H9 (cell line): ENCODE measurements at regions not wholly inside any gene's neighbourhood (a gene's known extent, or its start where the extent isn't known, plus 50 kb on each side); places are given as distances from the start of the nearest gene placed in this dataset.

ENCODE experiments used
- DNase-seq: peaks from one replicate; pipeline ENCODE4 v3.0.0-alpha.2; 2017
- H2AFZ ChIP-seq: one replicate; pipeline ENCODE4 v1.6.1; 2013; ENCODE audit warnings: mild to moderate bottlenecking, low read length, control low read depth, moderate library complexity
- H2AK5ac ChIP-seq: 2 replicates; pipeline ENCODE4 v1.6.1; 2013; ENCODE audit warnings: low read length, control low read depth, mixed read lengths; ENCODE audit not compliant: insufficient read length
- H2BK120ac ChIP-seq: one replicate; pipeline ENCODE4 v1.6.1; 2013; ENCODE audit warnings: low read depth, mild to moderate bottlenecking, low read length, control low read depth, inconsistent platforms; ENCODE audit not compliant: poor library complexity, severe bottlenecking
- H2BK12ac ChIP-seq: 2 replicates; pipeline ENCODE4 v1.6.1; 2013; ENCODE audit warnings: low read length, control low read depth, mixed read lengths, low read depth; ENCODE audit not compliant: insufficient read length
- H2BK15ac ChIP-seq: 2 replicates; pipeline ENCODE4 v1.6.1; 2013; ENCODE audit warnings: low read depth, low read length, control low read depth
- H2BK20ac ChIP-seq: one replicate; pipeline ENCODE4 v1.6.1; 2013; ENCODE audit warnings: low read depth, mild to moderate bottlenecking, low read length, control low read depth, inconsistent platforms; ENCODE audit not compliant: poor library complexity, severe bottlenecking
- H2BK5ac ChIP-seq: 2 replicates; pipeline ENCODE4 v1.6.1; 2013; ENCODE audit warnings: low read length, control low read depth, mixed read lengths; ENCODE audit not compliant: insufficient read length
- H3K14ac ChIP-seq: 2 replicates; pipeline ENCODE4 v1.6.1; 2013; ENCODE audit warnings: low read length, control low read depth; ENCODE audit not compliant: insufficient read depth
- H3K18ac ChIP-seq: 2 replicates; pipeline ENCODE4 v1.6.1; 2013; ENCODE audit warnings: low read depth, mild to moderate bottlenecking, mixed read lengths, low read length, control low read depth; ENCODE audit not compliant: insufficient read length
- H3K23ac ChIP-seq: 2 replicates; pipeline ENCODE4 v1.6.1; 2013; ENCODE audit warnings: low read length, control low read depth, mixed read lengths, low read depth; ENCODE audit not compliant: insufficient read length
- H3K23me2 ChIP-seq: 2 replicates; pipeline ENCODE4 v1.6.1; 2013; ENCODE audit warnings: low read depth, mild to moderate bottlenecking, mixed read lengths, low read length, control low read depth; ENCODE audit not compliant: insufficient read length, poor library complexity, severe bottlenecking
- H3K27ac ChIP-seq: 2 replicates; pipeline ENCODE4 v1.5.1; 2013; ENCODE audit warnings: low read length, control low read depth, mixed read lengths, low read depth; ENCODE audit not compliant: insufficient read length
- H3K27me3 ChIP-seq: 2 replicates; pipeline ENCODE4 v1.6.1; 2013; ENCODE audit warnings: low read length, control low read depth, inconsistent platforms; ENCODE audit not compliant: insufficient read depth
- H3K4ac ChIP-seq: 2 replicates; pipeline ENCODE4 v1.6.1; 2013; ENCODE audit warnings: low read depth, mild to moderate bottlenecking, control low read depth, inconsistent platforms, low read length, moderate library complexity
- H3K4me1 ChIP-seq: 2 replicates; pipeline ENCODE4 v1.6.1; 2013; ENCODE audit warnings: low read length, control low read depth, inconsistent platforms; ENCODE audit not compliant: insufficient read depth
- H3K4me2 ChIP-seq: 2 replicates; pipeline ENCODE4 v1.6.1; 2013; ENCODE audit warnings: low read length, control low read depth, mixed read lengths; ENCODE audit not compliant: insufficient read length, insufficient read depth
- H3K56ac ChIP-seq: 2 replicates; pipeline ENCODE4 v1.6.1; 2013; ENCODE audit warnings: low read depth, mild to moderate bottlenecking, mixed read lengths, low read length, control low read depth; ENCODE audit not compliant: insufficient read length
- H3K79me1 ChIP-seq: 2 replicates; pipeline ENCODE4 v1.6.1; 2013; ENCODE audit warnings: low read depth, mild to moderate bottlenecking, moderate library complexity, low read length, control low read depth, inconsistent platforms; ENCODE audit not compliant: insufficient read depth, poor library complexity, severe bottlenecking
- H3K79me2 ChIP-seq: 2 replicates; pipeline ENCODE4 v1.6.1; 2013; ENCODE audit warnings: low read length, control low read depth, inconsistent platforms; ENCODE audit not compliant: insufficient read depth
- H3K9ac ChIP-seq: 2 replicates; pipeline ENCODE4 v1.6.1; 2013; ENCODE audit warnings: low read length, control low read depth, mixed read lengths; ENCODE audit not compliant: insufficient read length; ENCODE audit errors: extremely low read depth
- H3K9me3 ChIP-seq: one replicate; pipeline ENCODE4 v1.6.1; 2013; ENCODE audit warnings: low read depth, low read length, inconsistent platforms; ENCODE audit not compliant: control insufficient read depth
- H3T11ph ChIP-seq: one replicate; pipeline ENCODE4 v1.6.1; 2013; ENCODE audit warnings: mild to moderate bottlenecking, low read length, control low read depth, inconsistent platforms
- H4K20me1 ChIP-seq: one replicate; pipeline ENCODE4 v1.6.1; 2013; ENCODE audit not compliant: control insufficient read depth, insufficient read length, insufficient read depth
- H4K5ac ChIP-seq: 2 replicates; pipeline ENCODE4 v1.6.1; 2013; ENCODE audit warnings: low read depth, mild to moderate bottlenecking, mixed read lengths, low read length, control low read depth; ENCODE audit not compliant: insufficient read length
- H4K8ac ChIP-seq: replicated peaks from 2 replicates; pipeline ENCODE4 v1.6.1; 2013; ENCODE audit warnings: low read length, control low read depth, mixed read lengths, low read depth; ENCODE audit not compliant: insufficient read length
- H4K91ac ChIP-seq: 2 replicates; pipeline ENCODE4 v1.6.1; 2013; ENCODE audit warnings: low read depth, mild to moderate bottlenecking, moderate library complexity, mixed read lengths, low read length, control low read depth; ENCODE audit not compliant: insufficient read length
- H3K27ac Mint-ChIP-seq, 3 experiments: 2 replicates in 2 of 3; 3 replicates in 1 of 3; pipeline ENCODE4 v1.8.0; 2020 to 2021; ENCODE audit warnings: mixed read lengths in 3 of 3, mild to moderate bottlenecking in 1 of 3, moderate library complexity in 1 of 3
- H3K27me3 Mint-ChIP-seq: 2 replicates; pipeline ENCODE4 v1.8.0; 2021; ENCODE audit warnings: low read depth, mild to moderate bottlenecking, moderate library complexity, mixed read lengths
- H3K36me3 Mint-ChIP-seq, 3 experiments: 2 replicates in 2 of 3; 3 replicates in 1 of 3; pipeline ENCODE4 v1.8.0; 2020 to 2021; ENCODE audit warnings: low read depth in 3 of 3, mixed read lengths in 3 of 3; ENCODE audit not compliant: insufficient read depth in 1 of 3
- H3K4me1 Mint-ChIP-seq, 2 experiments: 2 replicates each; pipeline ENCODE4 v1.8.0; 2020; ENCODE audit warnings: mixed read lengths in 2 of 2
- H3K4me3 Mint-ChIP-seq, 2 experiments: 2 replicates in 1 of 2; 3 replicates in 1 of 2; pipeline ENCODE4 v1.8.0; 2020 to 2021; ENCODE audit warnings: mild to moderate bottlenecking in 2 of 2, mixed read lengths in 2 of 2, moderate library complexity in 1 of 2
- H3K9me3 Mint-ChIP-seq, 2 experiments: 2 replicates in 1 of 2; 3 replicates in 1 of 2; pipeline ENCODE4 v1.8.0; 2020; ENCODE audit warnings: mild to moderate bottlenecking in 2 of 2, mixed read lengths in 2 of 2, moderate library complexity in 1 of 2
- CTCF ChIP-seq: fragments of 200-600 bp; sonication (generic); conservative IDR thresholded peaks from 3 replicates; pipeline ENCODE4 v1.8.0; 2021; ENCODE audit warnings: antibody characterized with exemption, mild to moderate bottlenecking
- WGBS: extraction: QIAGEN DNeasy Blood & Tissue Kit; methylation state at CpG from one replicate; pipeline ENCODE4 v1.1.7; 2013; ENCODE audit warnings: missing lambda C conversion rate, low lambda C conversion rate, mixed read lengths; ENCODE audit not compliant: insufficient read length; ENCODE audit errors: extremely low coverage; 5-methylcytosine and 5-hydroxymethylcytosine counted together

- Histone ChIP-seq H2BK20ac (no peak overlapping the region), H4K5ac (no peak overlapping the region), H2AK5ac (no peak overlapping the region), H3K79me2 (no peaks in the 10 kb centered on the region), H2AFZ (no peak overlapping the region), H3K9ac (no peak overlapping the region), H4K8ac (no peak overlapping the region), H2BK15ac (no peak overlapping the region), H3K4ac (no peak overlapping the region), H3K18ac (no peak overlapping the region), H3K14ac (no peak overlapping the region), H4K91ac (no peak overlapping the region), H3K79me1 (no peaks in the 10 kb centered on the region), H2BK120ac (no peak overlapping the region), H3K4me2 (no peak overlapping the region), H3T11ph (no peak overlapping the region), H3K27ac (no peak overlapping the region), H2BK12ac (no peak overlapping the region), H3K27me3 (no peaks in the 10 kb centered on the region), H4K20me1 (no peaks in the 10 kb centered on the region), H2BK5ac (no peak overlapping the region), H3K23ac (no peak overlapping the region), H3K4me1 (no peaks in the 10 kb centered on the region), H3K9me3 (no peaks in the 10 kb centered on the region), H3K56ac (no peak overlapping the region), H3K23me2 (no peaks in the 10 kb centered on the region)
- peaks cover 4% of the 10 kb centered on the region for H3K27me3 Mint-ChIP-seq
- DNase-seq: no peak
- H3K36me3 Mint-ChIP-seq: peaks cover 0 to 4% (median 0%) of the 10 kb centered on the region in 3 experiments; a peak in 3 of 7 replicates
- no peak overlapping the region for H3K4me3 Mint-ChIP-seq
- no peak overlapping the region; a peak in 1 of 7 replicates for H3K27ac Mint-ChIP-seq
- WGBS: no CpG with 5 or more reads among the region's 8 CpGs
- TF ChIP-seq CTCF: no peak
- peaks cover 6 to 7% of the 10 kb centered on the region in 2 experiments; a peak in 4 of 5 replicates for H3K9me3 Mint-ChIP-seq
- H3K4me1 Mint-ChIP-seq: no peaks in the 10 kb centered on the region; a peak in 1 of 4 replicates
These were observed 188.9 kb downstream of the NSG2 start for GRCh38 chr5:174234388-174234787.
